Activated CD8-positive, alpha-beta memory T cell treated with anti-CD3 and anti-CD28 coated beads, Interleukin-2, amount 50 U/mL, for 48 hours (primary cell): ENCODE measurements at regions not wholly inside any gene's neighbourhood (a gene's known extent, or its start where the extent isn't known, plus 50 kb on each side); places are given as distances from the start of the nearest gene placed in this dataset.
"Not testable (repeated sequence)": the region's sequence is repeated elsewhere in the genome, so short reads cannot be mapped to it uniquely, and the experiment has no call there.

ENCODE experiments used
- DNase-seq: peaks from one replicate; pipeline ENCODE4 v3.0.0-alpha.2; 2020

DNA sequence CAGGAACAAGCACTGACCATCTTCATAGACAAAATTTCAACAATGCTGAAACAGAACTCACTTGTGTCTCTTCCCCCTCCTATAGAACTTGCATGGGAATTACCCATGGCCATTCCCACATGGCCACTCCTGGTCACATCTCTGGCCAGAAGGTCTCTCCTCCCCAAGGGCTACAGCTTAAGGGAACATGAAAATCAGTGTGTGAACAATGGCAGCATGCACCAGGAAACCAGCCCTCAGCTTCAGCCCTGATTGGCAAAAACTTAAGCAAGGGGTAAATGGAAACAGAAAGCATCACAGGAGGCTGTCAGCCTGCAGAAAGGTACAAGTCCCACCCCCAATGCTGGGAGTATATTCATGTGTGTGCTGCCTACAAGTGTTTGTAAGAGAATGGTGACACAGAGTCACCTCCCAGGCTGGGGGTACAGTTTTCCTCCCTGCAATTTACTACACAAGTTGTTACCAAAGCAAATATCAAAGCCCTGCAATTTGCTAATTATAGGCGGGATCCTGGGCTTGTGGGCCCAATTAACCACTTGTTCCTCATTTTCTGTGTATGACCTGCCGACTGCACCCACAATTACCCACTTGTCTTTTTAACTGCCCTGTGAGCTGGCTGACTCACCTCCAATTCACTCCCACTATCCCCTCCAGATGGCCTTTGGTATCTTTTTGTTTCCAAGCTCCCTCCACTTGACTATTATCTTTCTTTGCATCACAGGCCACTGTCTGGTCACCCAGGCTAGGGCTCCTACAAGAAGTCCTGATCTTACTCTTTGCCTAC is 84.4 kb upstream of the HES1 start:
- no peak for DNase-seq

DNA sequence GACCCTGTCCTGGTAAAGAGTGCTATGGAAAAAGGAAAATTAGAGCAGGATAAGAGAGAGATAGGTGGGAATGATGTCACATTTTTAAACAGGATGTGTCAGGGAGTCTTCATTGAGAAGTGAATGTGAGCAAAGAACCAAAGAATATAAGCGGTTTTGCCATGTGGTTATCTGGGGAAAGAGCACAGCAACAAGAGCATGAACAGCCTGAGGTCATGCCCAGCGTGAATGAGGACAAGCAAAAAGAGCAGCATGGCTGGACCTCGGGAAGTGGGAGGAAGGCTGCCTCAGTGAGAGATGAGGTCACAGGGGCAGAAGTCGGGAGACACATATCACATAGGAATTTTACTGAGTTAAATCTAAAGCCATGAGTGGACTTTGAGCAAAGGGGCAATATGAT is 82.8 kb upstream of the HES1 start:
- DNase-seq: no peak

DNA sequence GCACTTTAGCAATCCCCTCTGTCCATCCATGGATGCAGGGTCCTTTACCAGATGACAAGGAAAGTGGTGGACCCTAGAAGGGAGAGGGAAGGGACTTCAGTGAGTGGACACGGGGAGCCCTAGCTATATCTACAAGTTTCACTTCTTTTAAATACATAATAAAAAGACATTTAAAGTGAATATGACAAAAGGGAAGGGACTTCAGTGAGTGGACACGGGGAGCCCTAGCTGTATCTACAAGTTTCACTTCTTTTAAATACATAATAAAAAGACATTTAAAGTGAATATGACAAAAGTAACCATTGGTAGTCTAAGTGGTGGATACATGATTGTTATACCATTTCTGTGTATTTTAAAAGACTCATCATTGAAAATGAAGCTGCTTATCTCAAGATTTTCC is 81.9 kb upstream of the HES1 start:
- no peak for DNase-seq

DNA sequence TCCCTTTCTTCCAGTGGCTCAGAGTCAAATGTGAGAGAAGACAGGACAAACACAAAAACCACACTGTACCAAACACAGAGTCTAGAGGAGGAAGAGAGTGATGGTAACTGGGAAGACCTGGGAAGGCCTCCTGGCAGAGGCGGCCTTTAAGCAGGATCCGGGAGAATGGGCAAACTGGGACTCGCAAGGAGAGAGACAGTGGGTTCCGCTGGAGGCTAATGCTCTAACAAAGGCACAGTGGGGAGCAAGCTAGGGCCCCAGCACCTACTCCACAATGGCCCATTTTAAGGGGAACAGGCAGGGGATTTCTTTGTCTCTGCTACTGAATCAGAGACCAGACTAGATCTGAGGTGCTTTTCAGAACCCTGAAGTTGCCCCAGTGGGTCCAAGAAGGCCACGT is 81.4 kb upstream of the HES1 start:
- DNase-seq: no peak

DNA sequence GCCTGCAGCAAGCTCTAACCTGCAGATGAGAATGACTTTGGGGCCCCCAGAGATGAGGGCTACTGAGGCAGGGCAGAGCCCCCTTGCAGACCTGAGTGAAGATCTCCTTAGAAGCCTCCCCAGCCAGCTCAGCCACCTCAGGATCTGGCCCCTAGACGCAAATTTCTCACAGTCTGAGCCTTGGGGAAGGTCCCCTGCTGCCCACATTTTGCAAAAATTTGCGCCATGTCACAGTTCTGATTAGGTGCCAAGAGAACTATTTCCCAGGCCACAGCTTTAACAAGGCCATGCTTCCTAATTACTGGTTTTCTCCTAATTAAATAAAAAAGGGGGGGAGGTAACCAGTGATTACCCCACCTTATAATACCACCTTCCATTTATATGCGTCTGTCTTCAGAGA is 81.0 kb upstream of the HES1 start:
- no peak for DNase-seq

DNA sequence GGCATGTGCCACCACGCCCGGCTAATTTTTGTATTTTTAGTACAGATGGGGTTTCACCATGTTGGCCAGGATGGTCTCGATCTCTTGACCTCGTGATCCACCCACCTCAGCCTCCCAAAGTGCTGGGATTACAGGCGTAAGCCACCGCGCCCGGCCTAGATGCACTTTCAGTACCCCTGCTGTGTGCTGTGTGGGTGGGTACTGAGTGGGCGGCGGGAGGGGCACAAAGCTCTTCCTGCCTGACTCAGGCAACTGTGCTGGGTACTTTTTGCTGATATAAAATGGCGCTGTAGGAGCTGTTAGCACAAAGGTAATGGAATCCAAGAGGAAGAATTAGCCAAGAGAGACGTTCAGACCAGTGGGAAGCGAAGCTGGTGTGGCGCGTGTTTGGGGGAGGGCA is 79.6 kb upstream of the HES1 start:
- not testable (repeated sequence) for DNase-seq

DNA sequence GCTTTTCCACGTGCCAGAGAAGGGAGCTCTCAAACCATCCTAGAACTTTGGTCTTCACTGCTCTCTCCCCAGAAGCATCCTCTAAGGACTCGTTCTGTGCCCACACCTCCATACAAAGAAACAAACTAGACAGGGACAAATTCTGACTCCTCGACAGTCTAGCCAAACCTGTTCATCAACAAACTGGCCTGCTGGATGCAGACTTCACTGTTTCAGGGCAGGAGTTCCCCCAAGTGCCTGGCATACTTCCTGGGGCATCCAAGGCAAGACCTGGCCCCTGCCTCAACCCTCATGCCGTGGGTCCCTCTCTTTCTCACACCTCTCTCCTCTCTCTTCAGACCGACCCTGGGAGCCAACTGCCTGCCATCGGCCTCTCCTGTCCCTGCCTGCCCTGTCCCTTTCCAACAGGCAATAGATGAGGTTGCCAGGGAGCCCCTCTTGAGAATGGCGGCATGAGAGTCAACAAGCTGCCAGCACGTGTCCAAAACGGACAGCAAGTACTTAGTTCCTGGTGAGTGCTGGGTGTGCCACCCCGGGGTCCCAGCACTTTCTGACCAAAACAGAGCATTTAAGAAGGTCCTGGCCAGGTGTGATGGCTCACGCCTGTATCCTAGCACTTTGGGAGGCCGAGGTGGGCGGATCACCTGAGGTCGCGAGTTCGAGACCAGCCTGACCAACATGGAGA is 79.1 kb upstream of the HES1 start:
- DNase-seq: no peak

DNA sequence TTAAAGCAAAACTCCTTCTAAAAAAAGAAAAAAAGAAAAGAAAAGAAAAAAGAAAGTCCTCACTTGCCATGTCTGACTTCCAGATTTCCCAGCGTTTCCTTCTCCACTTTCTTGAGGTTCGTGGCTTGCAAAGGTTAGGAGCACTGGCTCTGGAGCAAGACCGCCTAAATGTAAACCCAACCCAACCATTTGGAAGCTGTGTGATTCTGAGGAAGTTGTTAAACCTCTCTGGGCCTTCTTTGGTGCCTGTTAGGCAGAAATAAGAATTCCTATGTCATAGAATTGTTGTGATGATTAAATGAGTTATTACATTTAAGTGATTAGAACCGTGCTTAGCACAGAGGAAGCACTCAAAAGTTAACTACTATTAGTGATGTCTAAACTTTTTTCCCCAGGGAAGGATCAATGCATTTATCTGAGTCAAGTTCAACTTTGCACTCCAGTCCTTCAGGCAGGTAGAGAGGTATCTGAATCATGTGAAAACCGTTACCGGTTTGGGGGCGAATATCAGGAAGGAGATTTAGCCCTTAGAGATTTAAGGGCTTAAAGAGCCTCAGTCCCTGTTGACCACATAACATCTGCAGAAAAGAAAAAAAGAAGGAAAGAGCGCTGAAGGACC is 78.3 kb upstream of the HES1 start:
- DNase-seq: no peak

DNA sequence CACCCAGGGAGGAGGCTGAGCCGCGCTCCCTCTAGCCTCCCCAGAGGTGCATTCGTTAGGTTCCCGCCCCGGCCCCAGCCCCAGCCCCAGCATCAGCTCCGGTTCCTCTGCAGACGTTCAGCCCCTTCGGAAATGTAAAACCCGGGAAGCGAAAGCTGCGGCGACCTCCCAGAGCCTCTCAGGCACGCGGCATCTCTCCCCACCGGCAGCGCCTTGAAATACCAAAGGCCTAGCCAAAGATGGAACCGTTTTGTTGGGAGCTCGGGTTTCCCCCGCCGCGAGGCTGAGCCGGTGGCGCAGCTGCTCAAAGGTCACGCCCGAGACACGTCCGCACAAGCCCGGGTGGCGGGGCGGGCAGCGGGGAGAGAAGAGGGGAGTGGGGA is 77.8 kb upstream of the HES1 start:
- DNase-seq: no peak

DNA sequence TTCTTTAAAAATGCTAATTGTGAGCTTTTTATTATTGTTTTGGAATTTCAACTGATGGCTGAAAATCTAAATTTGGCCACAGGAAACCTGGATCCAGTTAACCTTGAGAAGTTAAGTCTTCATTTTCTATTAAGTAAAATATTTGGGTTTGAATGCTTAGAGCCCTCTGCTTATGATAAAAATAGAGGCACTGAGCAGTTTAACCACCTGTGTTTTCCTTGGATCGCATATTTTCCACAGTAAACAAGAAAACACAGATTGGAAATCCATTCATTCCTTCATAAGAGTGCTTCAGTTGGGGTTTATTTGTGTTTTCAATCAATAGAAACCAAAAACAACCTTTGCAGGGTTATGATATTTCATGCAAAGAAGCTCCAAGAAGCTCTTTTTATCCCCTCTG is 77.2 kb upstream of the HES1 start:
- no peak for DNase-seq

DNA sequence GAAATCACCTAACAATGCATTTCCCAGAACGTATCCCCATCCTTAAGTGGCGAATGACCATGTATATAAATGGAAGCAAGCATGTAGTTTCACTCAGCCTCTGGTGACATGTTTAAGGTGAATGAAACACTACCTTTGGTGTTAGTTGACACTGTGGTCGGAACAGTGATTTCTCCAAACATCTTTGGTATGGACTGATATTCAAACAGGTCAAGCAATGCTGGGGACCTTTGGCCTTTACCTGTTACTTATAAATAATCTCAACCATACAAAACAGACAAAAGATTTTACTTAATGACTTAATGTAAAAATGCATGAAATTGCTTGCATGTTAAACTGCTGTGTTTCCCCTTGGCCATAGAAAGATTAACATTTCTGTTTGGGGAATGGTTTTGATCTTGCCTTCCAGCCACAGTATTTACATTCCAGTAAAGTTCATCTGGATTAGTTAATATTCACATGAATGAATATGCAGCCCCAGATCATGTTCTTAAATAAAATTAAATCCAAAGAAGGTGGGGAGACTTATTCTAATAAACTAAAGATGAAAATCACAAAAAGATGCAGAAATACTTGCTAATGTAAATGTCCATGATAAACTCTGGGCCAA is 74.4 kb upstream of the HES1 start:
- no peak for DNase-seq

DNA sequence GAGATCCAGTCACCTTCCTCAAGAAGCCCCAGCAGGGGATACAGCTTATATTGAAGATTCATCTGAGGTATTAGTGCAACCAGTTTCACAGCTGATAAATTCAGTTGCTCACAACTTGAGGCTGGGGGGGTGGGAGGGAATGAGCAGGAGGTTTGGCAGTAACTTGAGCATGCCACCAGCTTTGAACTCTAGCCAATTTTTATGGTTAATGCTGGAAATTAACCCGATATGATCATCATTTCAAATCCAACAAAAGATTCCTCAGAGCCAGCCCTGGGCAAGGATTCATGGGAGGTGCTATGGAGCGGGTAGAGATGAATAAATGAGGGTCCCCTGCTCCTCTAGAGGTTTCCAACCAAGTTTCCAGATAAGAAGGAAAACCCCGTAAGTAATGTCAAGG is 73.1 kb upstream of the HES1 start:
- DNase-seq: no peak

DNA sequence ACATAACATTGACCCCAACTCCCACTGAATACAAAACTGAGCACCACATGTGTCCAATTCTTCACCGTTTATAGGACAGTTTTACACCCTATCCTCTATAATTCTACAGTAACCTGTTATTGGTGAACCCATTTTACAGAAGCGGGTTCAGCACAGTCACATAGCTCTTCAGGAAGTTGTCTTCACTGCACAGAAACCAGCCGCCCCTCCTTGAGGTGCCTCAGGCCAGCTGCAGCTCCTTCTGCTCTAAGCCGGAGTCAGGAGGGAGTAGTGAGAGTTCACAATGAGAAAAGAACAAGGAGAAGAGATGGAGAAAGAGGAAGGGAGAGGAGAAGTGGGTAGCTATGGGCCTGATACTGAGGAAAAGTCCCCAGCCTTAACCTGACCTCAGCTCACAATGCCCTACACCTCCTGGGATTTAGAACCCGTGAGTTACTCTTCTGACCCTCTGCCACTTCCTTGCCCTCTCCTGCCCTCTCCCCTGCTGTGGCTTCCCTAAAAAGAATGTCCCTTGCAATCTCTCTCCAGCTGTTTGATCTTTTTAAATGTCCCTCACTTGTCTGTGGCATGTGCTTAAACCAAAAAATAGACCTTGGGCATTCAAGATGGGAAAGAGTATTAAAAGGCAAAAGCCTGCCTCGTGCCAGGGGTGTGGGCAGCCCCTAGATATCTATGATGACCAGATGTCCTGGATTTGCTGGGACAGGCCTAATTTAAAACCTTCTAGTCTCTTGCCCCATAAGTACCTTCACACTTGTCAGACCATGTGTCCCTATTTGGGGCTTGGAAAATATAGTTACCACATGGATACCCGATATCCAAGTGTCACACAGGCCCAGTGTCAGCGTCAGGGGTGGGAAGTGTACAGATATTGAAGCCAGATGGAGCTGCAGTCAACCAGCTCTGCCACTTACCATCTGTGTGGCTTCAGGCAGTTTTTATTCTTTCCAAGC is 71.3 kb upstream of the HES1 start:
- DNase-seq: no peak

DNA sequence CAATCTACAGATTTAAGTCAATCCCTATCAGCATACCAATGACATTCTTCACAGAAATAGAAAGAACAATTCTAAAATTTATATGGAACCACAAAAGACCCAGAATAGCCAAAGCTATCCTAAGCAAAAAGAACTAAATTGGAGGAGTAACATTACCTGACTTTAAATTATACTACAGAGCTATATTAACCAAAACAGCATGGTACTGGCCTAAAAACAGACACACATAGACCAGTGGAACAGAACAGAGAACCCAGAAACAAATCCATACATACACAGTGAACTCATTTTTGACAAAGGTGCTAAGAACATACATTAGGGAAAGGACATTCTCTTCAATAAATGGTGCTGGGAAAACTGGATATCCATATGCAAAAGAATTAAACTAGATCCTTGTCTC is 68.6 kb upstream of the HES1 start:
- not testable (repeated sequence) for DNase-seq

DNA sequence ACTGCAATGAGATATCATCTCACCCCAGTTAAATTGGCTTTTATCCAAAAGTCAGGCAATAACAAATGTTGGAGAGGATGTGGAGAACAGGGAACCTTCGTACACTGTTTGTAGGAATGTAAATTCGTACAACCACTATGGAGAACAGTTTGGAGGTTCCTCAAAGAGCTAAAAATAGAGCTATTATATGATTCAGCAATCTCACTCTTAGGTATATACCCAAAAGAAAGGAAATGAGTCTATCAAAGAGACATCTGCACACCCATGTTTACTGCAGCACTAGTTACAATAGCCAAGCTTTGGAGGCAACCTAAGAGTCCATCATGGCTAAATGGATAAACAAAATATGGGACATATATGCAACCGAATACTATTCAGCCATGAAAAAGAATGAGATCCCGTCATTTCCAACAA is 68.0 kb upstream of the HES1 start:
- no peak for DNase-seq

DNA sequence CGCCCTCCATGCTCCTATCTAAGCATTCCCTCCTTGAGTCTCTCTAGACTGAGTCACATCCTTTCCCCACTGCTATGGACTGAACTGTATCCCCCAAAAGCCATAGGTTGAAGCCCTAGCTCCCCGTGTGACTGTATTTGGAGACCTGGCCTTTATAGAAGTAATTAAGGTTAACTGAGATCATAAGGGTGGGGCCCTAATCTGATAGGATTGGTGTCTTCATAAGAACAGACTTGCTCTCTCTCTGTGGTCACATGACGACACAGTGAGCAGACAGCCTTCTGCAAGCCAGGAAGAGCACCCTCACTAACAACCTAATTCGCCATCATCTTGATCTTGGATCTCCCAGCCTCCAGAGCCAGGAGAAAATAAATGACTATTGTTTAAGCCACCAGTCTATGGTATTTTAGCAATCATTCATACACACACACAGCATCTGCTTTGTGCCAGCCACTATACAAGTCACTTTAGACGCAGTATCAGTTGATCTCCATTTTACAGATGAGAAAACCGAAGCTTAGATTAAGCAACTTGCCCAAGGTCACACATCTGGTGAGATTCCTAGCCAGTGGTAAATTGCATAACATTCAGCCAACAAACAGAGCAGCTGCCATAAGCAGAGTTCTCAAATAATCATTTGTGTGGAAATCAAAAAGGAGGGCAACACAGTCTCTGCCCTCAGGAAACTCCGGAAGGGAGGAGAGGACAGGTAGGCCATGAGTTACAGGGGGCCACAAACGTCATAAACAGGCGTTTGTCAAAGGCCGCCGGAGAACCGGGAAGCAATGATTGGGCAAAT is 66.3 kb upstream of the HES1 start:
- DNase-seq: no peak

DNA sequence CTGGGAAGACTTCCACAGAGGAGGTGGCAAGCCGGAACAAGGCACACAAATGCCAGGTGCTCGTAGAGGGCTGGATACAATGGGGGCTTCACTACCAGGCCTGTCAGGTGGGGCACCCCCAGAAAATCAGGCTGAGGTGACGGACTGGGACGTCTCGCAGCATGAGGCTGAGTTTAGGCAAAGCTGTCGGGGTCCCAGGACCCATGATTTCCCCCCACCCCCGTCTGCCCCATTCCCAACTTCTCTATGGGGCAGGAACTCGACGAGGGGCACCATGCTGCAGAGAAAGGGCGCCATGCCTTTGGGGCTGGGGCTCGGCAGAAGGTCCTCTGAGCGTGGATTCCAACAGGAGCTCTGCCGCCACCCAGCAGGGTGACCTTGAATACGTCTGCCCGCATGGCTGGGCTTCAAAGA is 65.7 kb upstream of the HES1 start:
- no peak for DNase-seq

DNA sequence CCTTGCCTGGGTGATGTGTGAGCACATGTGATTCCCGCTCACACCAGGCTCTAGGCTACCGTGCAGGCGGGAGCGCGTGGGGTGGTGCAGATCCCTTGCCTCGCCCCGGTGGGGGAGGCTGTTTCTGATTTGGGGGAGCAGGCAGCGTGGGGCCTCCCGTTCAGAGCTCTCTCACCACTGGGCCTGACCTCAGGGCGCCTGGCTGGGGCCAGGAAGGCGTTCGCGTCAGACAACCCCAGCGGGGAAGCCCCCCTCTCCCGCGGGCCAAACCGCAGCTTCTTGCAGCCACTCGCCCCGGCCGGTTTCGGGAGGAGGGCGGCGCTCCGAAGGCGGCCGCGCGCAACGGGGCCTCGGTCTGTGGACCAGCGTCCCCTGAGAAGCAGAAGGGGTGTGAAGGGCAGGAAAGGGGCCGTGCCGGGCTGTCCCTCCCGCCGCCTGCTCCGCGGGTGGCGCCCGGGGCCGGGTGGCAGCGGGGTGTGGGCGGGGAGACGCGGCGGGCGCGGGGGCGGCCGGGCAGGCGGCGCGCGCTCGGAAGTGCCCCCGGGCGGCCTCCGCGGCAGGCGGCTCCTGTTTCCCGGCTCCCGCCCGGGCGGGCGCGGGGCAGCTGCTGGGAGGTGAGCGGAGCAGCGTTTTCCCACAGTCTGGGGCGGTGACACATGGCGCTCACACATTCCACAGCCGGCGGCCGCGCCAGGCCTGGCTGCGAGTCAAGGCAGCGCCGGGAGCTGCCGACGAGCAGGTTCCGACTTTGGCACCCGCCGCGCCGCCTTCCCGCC is 65.1 kb upstream of the HES1 start:
- peak; percentile 87 for DNase-seq

DNA sequence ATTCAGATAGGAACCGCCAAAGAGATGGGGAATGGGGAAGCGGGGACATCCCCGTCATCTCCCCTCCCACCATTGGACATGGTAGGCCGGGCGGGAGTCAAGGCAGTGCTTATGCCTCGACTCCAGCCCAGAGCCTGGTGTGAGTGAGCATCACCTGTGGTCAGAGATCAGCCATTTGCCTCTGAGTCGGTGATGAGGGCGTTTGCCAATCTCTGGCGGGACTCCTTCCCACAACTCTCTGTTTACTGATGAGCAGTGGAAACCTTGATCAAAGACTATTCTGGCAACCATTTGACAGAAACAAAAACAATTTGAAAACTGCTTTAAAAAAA is 63.9 kb upstream of the HES1 start:
- DNase-seq: no peak

DNA sequence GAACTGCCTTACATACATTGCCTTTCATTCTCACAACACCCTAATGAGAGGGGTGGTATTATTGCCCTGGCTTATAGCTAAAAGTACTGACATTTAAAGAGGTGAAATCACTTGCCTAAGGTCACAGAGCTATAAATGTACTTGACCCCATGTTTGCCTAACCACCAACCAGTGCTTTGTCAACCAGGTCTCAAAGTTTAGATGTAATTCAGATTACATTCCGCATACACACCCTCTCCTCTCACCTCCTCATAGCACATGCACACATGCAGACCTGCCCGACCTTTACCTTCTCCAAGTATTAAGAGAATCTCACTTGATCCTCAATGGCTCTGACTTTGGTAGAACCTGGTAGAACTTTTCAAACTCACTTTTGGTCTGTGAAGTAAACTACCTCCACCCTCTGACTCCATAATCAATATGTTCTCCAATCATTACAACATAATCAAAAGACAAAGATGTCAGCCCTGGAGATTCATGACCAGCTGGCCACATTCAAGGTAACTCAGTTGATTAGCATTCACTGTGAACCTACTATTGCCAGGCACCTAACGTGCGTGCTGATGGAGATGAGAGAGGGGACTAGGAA is 63.2 kb upstream of the HES1 start:
- DNase-seq: no peak

DNA sequence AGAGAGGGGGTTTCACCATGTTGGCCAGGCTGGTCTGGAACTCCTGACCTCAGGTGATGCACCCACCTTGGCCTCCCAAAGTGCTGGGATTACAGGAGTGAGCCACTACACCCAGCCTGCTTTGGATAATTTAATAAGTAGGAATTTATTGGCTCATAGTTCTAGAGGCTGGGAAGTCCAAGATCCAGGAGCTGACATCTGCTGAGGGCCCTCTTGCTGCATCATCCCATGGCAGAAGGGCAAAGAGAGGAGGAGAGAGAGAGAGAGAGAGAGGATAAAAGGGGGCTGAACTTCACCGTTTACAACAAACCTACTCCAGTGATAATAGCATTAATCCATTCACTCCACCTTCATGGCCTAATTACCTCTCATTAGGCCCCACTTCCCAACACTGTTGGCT is 62.0 kb upstream of the HES1 start:
- no peak for DNase-seq
